ENCODE measurements at regions not wholly inside any gene's neighbourhood (a gene's known extent, or its start where the extent isn't known, plus 50 kb on each side); places are given as distances from the start of the nearest gene placed in this dataset.

DNA sequence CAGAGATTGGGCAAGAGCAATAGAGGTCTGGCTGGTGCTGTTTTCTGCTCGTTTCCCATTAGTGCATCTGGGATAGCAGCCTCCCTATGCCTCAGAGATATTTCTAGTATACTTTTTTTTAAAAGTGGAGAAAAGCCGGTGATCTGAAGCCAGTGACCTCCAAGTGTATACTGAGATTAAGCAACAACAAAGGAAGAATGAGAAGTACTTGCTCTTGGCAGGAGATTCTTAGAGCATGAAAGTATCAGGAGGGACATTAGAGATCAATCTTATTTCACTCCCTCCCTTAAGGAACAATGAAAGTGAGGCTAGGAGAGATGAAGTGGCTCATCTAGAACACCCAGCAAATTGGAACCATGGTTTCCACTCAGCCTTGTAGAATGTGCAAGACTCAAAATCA lies 423.3 kb downstream of the SOX2 start:
- POLR2A ChIA-PET = no interaction called here

GRCh38 chr3:182136008-182136910 lies 424.5 kb downstream of the SOX2 start:
- BruUV-seq (replicated peaks) = no TSS peak
- H3K9me3 ChIP-seq (ENCODE audit: control insufficient read depth, insufficient read depth, low read depth, low read length) = no peaks in the 10 kb centered on the region
- DNase-seq (ENCODE audit: low read depth, low spot score) = no peak
- ATAC-seq = no peak; the same call in 1 of the 2 replicates
- TF ChIP-seq POLR2AphosphoS5 (IDR thresholded peaks at IDR 0.05; ENCODE audit: low read depth, low read length) = no peak
- TF ChIP-seq SIN3A (IDR thresholded peaks at IDR 0.05; ENCODE audit: borderline replicate concordance, insufficient read depth, low read depth, low read length) = no peak
- CTCF ChIA-PET = no interaction called here
- no peaks in the 10 kb centered on the region for H3K4me1 ChIP-seq (ENCODE audit: control insufficient read depth, insufficient read depth, low read length)
- POLR2A ChIA-PET = no interaction called here
- no peak overlapping the region for H3K4me3 ChIP-seq (ENCODE audit: low read depth in 2 of 2, low read length in 2 of 2)
- intact Hi-C loops (cut with micrococcal nuclease; ENCODE audit: unreplicated experiment) = no loop called here
- no peak overlapping the region for H3K27ac ChIP-seq (ENCODE audit: low read length)
- in situ Hi-C loops (cut with HindIII; ENCODE audit: low pct_unique_long_range_greater_than_20kb, low sequenced_read_pairs) = no loop called here
- H3K36me3 ChIP-seq (ENCODE audit: control insufficient read depth, insufficient read depth, low read length) = no peaks in the 10 kb centered on the region
- H3K27me3 ChIP-seq (ENCODE audit: control insufficient read depth, insufficient read depth, low read length) = no peaks in the 10 kb centered on the region

More for the DNA sequence above, 423.3 kb downstream of the SOX2 start:
- ATAC-seq (no peak), DNase-seq (ENCODE audit: low read depth, low spot score) (no peak)
- no peak overlapping the region for H3K4me3 ChIP-seq (ENCODE audit: low read depth in 2 of 2, low read length in 2 of 2)
- no peak overlapping the region for H3K27ac ChIP-seq (ENCODE audit: low read length)
- TF ChIP-seq SIN3A (IDR thresholded peaks at IDR 0.05; ENCODE audit: borderline replicate concordance, insufficient read depth, low read depth, low read length) = no peak
- CTCF ChIA-PET = no interaction called here
- no peaks in the 10 kb centered on the region for H3K9me3 ChIP-seq (ENCODE audit: control insufficient read depth, insufficient read depth, low read depth, low read length)
- H3K4me1 ChIP-seq (ENCODE audit: control insufficient read depth, insufficient read depth, low read length) = no peaks in the 10 kb centered on the region
- no TSS peak for BruUV-seq (replicated peaks)
- intact Hi-C loops (cut with micrococcal nuclease; ENCODE audit: unreplicated experiment) (no loop called here), in situ Hi-C loops (cut with HindIII; ENCODE audit: low pct_unique_long_range_greater_than_20kb, low sequenced_read_pairs) (no loop called here)
- no peaks in the 10 kb centered on the region for H3K27me3 ChIP-seq (ENCODE audit: control insufficient read depth, insufficient read depth, low read length)
- no peaks in the 10 kb centered on the region for H3K36me3 ChIP-seq (ENCODE audit: control insufficient read depth, insufficient read depth, low read length)

GRCh38 chr3:182138393-182138792 lies 426.7 kb downstream of the SOX2 start:
- intact Hi-C loops (cut with micrococcal nuclease; ENCODE audit: unreplicated experiment) (no loop called here), in situ Hi-C loops (cut with HindIII; ENCODE audit: low pct_unique_long_range_greater_than_20kb, low sequenced_read_pairs) (no loop called here)
- no peak for DNase-seq (ENCODE audit: low read depth, low spot score)
- Histone ChIP-seq H3K4me1 (ENCODE audit: control insufficient read depth, insufficient read depth, low read length) (no peaks in the 10 kb centered on the region), H3K9me3 (ENCODE audit: control insufficient read depth, insufficient read depth, low read depth, low read length) (no peaks in the 10 kb centered on the region), H3K4me3 (ENCODE audit: low read depth in 2 of 2, low read length in 2 of 2) (no peak overlapping the region), H3K27ac (ENCODE audit: low read length) (no peak overlapping the region), H3K27me3 (ENCODE audit: control insufficient read depth, insufficient read depth, low read length) (no peaks in the 10 kb centered on the region), H3K36me3 (ENCODE audit: control insufficient read depth, insufficient read depth, low read length) (no peaks in the 10 kb centered on the region)
- BruUV-seq (replicated peaks) = no TSS peak
- TF ChIP-seq POLR2AphosphoS5 (IDR thresholded peaks at IDR 0.05; ENCODE audit: low read depth, low read length) = no peak
- TF ChIP-seq, protein P1, sequence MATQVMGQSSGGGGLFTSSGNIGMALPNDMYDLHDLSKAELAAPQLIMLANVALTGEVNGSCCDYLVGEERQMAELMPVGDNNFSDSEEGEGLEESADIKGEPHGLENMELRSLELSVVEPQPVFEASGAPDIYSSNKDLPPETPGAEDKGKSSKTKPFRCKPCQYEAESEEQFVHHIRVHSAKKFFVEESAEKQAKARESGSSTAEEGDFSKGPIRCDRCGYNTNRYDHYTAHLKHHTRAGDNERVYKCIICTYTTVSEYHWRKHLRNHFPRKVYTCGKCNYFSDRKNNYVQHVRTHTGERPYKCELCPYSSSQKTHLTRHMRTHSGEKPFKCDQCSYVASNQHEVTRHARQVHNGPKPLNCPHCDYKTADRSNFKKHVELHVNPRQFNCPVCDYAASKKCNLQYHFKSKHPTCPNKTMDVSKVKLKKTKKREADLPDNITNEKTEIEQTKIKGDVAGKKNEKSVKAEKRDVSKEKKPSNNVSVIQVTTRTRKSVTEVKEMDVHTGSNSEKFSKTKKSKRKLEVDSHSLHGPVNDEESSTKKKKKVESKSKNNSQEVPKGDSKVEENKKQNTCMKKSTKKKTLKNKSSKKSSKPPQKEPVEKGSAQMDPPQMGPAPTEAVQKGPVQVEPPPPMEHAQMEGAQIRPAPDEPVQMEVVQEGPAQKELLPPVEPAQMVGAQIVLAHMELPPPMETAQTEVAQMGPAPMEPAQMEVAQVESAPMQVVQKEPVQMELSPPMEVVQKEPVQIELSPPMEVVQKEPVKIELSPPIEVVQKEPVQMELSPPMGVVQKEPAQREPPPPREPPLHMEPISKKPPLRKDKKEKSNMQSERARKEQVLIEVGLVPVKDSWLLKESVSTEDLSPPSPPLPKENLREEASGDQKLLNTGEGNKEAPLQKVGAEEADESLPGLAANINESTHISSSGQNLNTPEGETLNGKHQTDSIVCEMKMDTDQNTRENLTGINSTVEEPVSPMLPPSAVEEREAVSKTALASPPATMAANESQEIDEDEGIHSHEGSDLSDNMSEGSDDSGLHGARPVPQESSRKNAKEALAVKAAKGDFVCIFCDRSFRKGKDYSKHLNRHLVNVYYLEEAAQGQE (IDR thresholded peaks at IDR 0.05; ENCODE audit: insufficient read depth in 1 of 2, low read depth in 2 of 2, low read length in 1 of 2) = no peak
- no peak for TF ChIP-seq SIN3A (IDR thresholded peaks at IDR 0.05; ENCODE audit: borderline replicate concordance, insufficient read depth, low read depth, low read length)
- no peak for TF ChIP-seq TCF7L2 (IDR thresholded peaks at IDR 0.05; ENCODE audit: low read depth, low read length)
- TF ChIP-seq, protein P2, sequence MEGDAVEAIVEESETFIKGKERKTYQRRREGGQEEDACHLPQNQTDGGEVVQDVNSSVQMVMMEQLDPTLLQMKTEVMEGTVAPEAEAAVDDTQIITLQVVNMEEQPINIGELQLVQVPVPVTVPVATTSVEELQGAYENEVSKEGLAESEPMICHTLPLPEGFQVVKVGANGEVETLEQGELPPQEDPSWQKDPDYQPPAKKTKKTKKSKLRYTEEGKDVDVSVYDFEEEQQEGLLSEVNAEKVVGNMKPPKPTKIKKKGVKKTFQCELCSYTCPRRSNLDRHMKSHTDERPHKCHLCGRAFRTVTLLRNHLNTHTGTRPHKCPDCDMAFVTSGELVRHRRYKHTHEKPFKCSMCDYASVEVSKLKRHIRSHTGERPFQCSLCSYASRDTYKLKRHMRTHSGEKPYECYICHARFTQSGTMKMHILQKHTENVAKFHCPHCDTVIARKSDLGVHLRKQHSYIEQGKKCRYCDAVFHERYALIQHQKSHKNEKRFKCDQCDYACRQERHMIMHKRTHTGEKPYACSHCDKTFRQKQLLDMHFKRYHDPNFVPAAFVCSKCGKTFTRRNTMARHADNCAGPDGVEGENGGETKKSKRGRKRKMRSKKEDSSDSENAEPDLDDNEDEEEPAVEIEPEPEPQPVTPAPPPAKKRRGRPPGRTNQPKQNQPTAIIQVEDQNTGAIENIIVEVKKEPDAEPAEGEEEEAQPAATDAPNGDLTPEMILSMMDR (IDR thresholded peaks at IDR 0.05) = no peak
- ATAC-seq = no peak
- ChIA-PET CTCF (no interaction called here), POLR2A (no interaction called here)

All from Panc1 (cell line).